CD4-positive, alpha-beta T cell treated with Interleukin-4 for 4 hours (primary cell): ENCODE measurements at regions not wholly inside any gene's neighbourhood (a gene's known extent, or its start where the extent isn't known, plus 50 kb on each side); places are given as distances from the start of the nearest gene placed in this dataset.
"Not testable (repeated sequence)": the region's sequence is repeated elsewhere in the genome, so short reads cannot be mapped to it uniquely, and the experiment has no call there.

Experiments
- DNase-seq: peaks from one replicate; pipeline ENCODE4 v3.0.0-alpha.2; 2020

GRCh38 chr4:186775902-186776301 lies 52.2 kb upstream of the FAT1 start:
- no peak for DNase-seq

- DNase-seq = no peak
Measured at GRCh38 chr4:186778134-186778533, 54.5 kb upstream of the FAT1 start.

GRCh38 chr4:186780291-186781031 lies 56.8 kb upstream of the FAT1 start:
- DNase-seq = no peak

DNA sequence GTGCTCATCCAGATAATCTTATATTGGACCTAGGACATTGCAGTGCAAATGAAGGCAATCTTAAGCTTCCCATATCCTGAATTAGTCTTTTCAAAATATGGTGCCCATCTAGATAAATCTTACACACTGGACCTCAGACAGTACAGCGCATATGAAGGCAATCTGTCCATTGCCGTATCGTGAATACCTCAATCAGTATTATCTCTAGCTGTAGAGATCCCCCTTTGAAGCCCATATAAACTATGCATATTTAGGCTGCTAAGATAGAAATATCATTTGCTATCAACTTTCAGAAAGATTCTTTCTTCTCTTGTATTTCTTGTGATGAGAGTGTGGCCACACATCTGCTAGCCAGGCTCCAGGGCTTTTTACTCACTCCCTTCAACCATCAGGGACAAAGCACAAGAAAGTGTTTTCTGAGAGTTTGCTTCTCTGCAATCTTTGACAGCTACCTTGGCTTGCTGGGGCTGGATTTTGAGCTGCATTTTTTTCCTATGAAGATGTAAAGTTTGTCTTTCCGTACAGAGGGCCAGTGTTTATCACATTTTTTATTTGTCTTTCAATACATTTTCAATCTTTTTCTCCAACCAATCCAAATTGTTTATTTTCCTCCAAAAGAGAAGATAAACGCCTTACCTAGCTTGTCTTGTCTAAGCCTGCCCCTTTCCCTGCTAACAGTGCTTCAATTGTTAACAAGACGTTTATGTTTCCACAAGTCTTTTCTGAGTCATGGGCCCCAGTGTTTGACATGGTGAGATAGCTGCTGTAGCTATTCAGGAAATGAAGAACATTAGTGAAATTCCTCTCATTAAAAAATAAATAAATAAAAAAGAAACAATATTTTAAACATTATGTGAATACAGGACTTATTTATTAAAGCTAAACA lies 57.6 kb upstream of the FAT1 start:
- no peak for DNase-seq

DNA sequence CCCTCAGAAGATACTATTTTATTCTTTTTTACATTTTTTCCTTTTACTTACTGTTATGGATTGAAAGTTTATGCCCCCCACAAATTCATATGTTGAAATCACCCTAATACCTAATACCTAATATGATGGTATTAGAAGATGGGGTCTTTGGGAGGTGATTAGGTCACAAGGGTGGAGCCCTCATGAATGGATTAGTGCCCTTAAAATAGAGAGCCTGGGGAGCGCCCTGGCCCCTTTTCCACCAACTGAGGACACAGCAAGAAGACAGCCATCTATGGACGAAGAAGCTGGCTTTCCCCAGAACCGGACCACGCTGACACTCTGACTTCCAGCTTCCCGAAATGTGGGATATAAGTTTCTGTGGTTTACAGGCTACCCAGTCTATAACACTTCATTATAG lies 58.6 kb upstream of the FAT1 start:
- DNase-seq = no peak

DNA sequence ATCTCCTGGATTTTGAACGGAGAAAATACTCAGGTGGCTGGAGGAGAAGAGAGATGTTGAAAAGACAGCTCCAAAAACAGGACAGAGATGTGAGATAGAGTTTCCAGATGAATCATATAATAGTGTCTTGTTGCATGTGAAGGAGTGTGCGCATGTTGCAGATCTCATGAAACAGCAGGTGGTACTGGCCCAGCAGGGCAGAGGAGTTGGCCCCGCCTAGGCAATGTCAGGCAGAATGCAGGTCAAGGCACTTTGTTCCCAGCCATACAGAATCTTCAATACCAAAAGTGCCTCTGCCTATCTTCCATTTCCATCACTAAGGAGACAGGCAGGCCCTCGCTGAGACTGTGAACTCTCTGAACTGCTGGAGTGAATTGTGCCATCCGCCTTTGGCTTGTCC lies 63.9 kb upstream of the FAT1 start:
- DNase-seq = no peak

GRCh38 chr4:186789651-186790050 lies 66.0 kb upstream of the FAT1 start:
- DNase-seq = no peak

- no peak for DNase-seq
Measured at GRCh38 chr4:186790630-186791029, 67.0 kb upstream of the FAT1 start.

- DNase-seq = no peak
Measured at GRCh38 chr4:186792728-186793366, 69.2 kb upstream of the FAT1 start.

DNA sequence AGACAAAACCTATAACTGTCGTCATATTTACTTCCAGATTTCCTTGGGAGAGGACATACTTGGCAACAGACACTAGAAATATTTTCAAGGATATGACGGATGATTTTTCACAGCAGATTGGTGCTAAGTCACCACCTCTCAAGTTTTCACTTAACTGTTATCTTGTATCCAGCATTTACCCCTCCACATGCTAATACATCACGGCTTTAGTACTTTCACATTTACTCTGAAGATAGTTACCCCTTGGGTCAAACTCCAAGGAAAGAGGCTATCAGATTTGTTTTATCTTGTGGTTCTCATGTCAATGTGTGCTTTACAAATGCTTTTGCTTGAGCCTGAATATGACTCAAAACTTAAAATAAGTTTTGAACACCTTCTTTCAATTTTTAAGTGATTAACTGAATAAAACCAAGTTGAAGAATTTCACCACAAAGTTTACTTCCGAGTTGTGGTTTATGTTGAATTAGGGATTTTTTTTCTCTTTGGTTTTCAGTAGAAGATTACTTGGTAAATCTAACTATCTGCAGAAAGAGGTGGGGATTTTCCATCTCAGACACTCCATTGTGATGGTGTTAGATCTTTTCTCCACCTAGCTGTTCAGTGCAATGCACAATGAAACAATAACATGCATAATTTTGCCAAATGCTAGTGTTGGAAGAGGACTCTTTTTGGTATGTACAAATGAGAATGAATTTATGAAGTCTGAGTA lies 75.4 kb upstream of the FAT1 start:
- DNase-seq = no peak

GRCh38 chr4:186805020-186805820 lies 81.6 kb upstream of the FAT1 start:
- no peak for DNase-seq

GRCh38 chr4:186805917-186806316 lies 82.3 kb upstream of the FAT1 start:
- DNase-seq = not testable (repeated sequence)

GRCh38 chr4:186806679-186807421 lies 83.2 kb upstream of the FAT1 start:
- no peak for DNase-seq

- no peak for DNase-seq
Measured at GRCh38 chr4:186807808-186808629, 84.4 kb upstream of the FAT1 start.

DNA sequence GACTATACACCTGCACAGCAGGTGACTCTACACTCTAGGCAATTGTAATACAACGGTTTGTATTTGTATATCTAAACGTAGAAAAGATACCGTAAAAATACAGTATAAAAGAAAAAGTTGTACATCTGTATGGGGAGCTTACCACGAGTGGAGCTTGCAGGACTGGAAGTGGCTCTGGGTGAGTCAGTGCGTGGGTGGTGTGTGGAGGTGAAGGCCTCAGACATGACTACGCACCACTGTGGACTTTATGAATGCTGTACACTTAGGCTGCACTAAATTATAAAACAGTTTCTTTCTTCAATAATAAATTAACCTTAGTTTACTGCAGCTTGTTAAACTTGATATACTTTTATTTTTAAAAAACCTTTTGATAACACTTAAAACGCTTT lies 85.0 kb upstream of the FAT1 start:
- DNase-seq = no peak

DNA sequence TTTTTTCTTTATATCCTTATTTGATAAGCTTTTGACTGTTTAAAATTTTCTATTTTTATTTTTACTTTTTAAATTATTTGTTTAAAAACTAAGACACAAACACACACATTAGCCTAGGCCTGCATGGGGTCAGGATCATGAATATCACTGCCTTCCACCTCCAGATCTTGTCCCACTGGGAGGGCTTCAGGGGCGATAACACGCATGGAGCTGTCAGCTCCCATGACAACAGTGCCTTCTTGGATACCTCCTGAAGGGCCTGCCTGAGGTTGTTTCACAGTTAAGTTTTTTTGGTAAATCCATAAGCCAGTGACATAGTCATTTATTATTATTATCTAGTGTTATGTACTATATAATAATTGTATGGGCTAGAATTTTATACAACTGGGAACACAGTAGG lies 85.4 kb upstream of the FAT1 start:
- no peak for DNase-seq

DNA sequence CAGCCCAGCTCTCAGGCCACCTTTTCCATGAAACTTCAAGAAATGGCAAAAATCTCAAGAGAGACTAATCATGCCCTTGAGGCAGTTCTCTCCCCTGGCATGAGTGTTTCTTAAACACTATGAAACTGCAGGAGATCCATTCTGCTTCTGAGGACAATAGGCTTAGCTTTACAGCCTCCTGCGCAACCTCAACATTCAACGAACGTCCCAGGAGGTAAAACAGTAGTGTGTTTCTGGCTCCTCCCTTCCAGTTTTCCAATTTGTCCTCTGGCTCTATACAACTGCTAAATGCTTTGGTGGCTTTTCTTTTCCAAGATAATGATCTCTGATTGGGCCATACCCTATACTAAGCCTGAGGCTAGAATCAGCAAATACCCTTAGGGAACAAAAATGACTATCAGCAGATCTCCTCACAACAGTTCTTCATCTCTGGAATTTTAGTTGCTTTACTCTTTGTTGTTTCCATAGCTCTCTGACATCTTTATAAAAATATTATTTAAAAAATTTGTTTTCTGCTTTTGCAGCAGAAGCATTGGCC lies 87.0 kb upstream of the FAT1 start:
- no peak for DNase-seq

DNA sequence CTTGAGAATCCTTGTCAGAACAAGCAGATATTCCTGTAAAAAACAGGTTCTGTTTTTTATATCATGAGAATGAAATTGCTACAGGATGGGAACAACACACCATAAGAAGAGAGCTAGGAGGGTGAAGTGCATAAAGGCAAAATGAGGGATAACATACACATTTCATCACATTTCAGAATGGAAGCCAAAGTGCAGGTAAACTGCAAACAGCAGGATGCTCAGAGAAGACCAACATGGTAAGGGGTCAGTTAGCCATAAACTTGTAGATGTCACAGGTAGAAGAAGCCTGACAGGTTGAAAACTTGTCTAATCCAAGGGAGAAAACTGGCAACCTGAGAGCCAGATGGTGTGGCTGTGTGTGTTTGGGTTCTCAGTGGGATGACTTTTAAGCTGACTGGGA lies 88.9 kb upstream of the FAT1 start:
- DNase-seq = no peak

- DNase-seq = no peak
Measured at GRCh38 chr4:186813377-186814068, 89.9 kb upstream of the FAT1 start.
